PC-3 (cell line): ENCODE measurements at regions not wholly inside any gene's neighbourhood (a gene's known extent, or its start where the extent isn't known, plus 50 kb on each side); places are given as distances from the start of the nearest gene placed in this dataset.

Experiments used
- ATAC-seq: fragments of 200-7000 bp; cut with Tn5 transposase; 2 replicates; pipeline ENCODE4 v1.9.1; 2020; ENCODE audit warnings: mild to moderate bottlenecking, moderate library complexity
- BruUV-seq: library from RNA; stranded (reverse); fragments of 400-500 nt; replicated peaks from 2 replicates; lab custom pipeline; 2021; lab: Mats Ljungman, UMichigan
- CTCF ChIA-PET: fragments of 300-600 bp; sonication (Branson Sonifier 250); formaldehyde crosslinking; loops from one replicate; lab custom pipeline; 2022; ENCODE audit warnings: antibody characterized with exemption; lab: Charles Lee
- POLR2A ChIA-PET: fragments of 300-600 bp; sonication (Branson Sonifier 250); formaldehyde crosslinking; loops from one replicate; lab custom pipeline; 2022; ENCODE audit warnings: antibody characterized with exemption; ENCODE audit not compliant: unreplicated experiment; lab: Charles Lee
- DNase-seq: peaks from one replicate; pipeline ENCODE4 v3.0.0-alpha.2; 2015
- H2AFZ ChIP-seq: fragments of 300-600 bp; sonication (generic); 2 replicates; pipeline ENCODE4 v1.6.0; 2016; ENCODE audit warnings: antibody characterized with exemption, low read length
- H3F3A ChIP-seq: fragments of 300-600 bp; sonication (generic); one replicate; pipeline ENCODE4 v1.6.0; 2017; ENCODE audit warnings: antibody characterized with exemption, low read length, control low read depth, mild to moderate bottlenecking; ENCODE audit not compliant: unreplicated experiment
- H3K27ac ChIP-seq: fragments of 300-600 bp; sonication (generic); 2 replicates; pipeline ENCODE4 v1.5.1; 2016; ENCODE audit warnings: mild to moderate bottlenecking, low read length
- H3K27me3 ChIP-seq: fragments of 300-600 bp; sonication (generic); 2 replicates; pipeline ENCODE4 v1.6.1; 2016; ENCODE audit warnings: low read length, mixed read lengths
- H3K36me3 ChIP-seq: fragments of 300-600 bp; sonication (generic); 2 replicates; pipeline ENCODE4 v1.6.1; 2016; ENCODE audit warnings: low read depth, mixed run types, low read length, mixed read lengths
- H3K4me1 ChIP-seq: fragments of 300-600 bp; sonication (generic); 2 replicates; pipeline ENCODE4 v1.5.1; 2016; ENCODE audit warnings: low read length; ENCODE audit not compliant: insufficient read depth
- H3K4me2 ChIP-seq: fragments of 300-600 bp; sonication (generic); 2 replicates; pipeline ENCODE4 v1.6.0; 2016; ENCODE audit warnings: low read length
- H3K4me3 ChIP-seq: fragments of 300-600 bp; sonication (generic); 2 replicates; pipeline ENCODE4 v1.5.1; 2016; ENCODE audit warnings: mild to moderate bottlenecking, low read length, mixed read lengths
- H3K79me2 ChIP-seq: fragments of 300-600 bp; sonication (generic); 2 replicates; pipeline ENCODE4 v1.6.1; 2017; ENCODE audit warnings: low read length, mixed read lengths
- H3K9ac ChIP-seq: fragments of 300-600 bp; sonication (generic); 2 replicates; pipeline ENCODE4 v1.6.0; 2016; ENCODE audit warnings: mild to moderate bottlenecking, low read length
- H3K9me2 ChIP-seq: fragments of 300-600 bp; sonication (generic); replicated peaks from 2 replicates; pipeline ENCODE4 v1.6.1; 2016; ENCODE audit warnings: mixed run types, low read length, mixed read lengths
- H3K9me3 ChIP-seq: fragments of 300-600 bp; sonication (generic); 2 replicates; pipeline ENCODE4 v1.6.1; 2016; ENCODE audit warnings: low read length, mixed read lengths
- H4K20me1 ChIP-seq: fragments of 300-600 bp; sonication (generic); 2 replicates; pipeline ENCODE4 v1.6.1; 2016; ENCODE audit warnings: low read length, mixed read lengths
- EZH2 ChIP-seq: fragments of 300-600 bp; sonication (generic); IDR thresholded peaks from one replicate; pipeline ENCODE4 v1.6.1; 2017; ENCODE audit warnings: antibody characterized with exemption, mild to moderate bottlenecking, low read length; ENCODE audit not compliant: unreplicated experiment
- EZH2phosphoT487 ChIP-seq: fragments of 300-600 bp; sonication (generic); IDR thresholded peaks from 2 replicates; pipeline ENCODE4 v1.6.1; 2018; ENCODE audit warnings: mild to moderate bottlenecking, antibody characterized with exemption, low read length, borderline replicate concordance
- intact Hi-C: fragments of 100-400 bp; cut with micrococcal nuclease; formaldehyde crosslinking; loops from 2 replicates; pipeline ENCODE4 v1.9.0; 2023
- TF ChIP-seq, protein P1 (sequence below): fragments of 300-600 bp; sonication (generic); conservative IDR thresholded peaks from 2 replicates; pipeline ENCODE4 v1.5.1; 2017; ENCODE audit warnings: antibody characterized with exemption, low read depth, mild to moderate bottlenecking, low read length

DNA sequence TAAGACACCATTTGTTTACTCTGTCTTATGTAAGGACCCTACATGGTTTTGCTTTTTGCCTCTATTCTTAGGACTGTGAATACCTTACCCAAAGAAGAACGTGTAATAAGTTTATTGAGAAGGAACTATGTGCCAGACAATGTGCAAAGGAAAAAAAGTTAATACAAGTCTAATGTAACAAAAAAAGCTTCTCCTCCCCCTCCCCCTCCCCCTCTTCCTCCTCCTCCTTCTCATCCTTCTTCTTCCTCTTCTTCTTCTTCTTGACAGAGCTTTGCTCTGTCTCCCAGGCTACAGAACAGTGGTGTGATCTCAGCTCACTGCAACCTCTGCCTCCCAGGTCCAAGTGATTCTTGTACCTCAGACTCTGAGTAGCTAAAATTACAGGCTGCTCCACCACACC, 50.9 kb upstream of the MITF start:
- no peaks in the 10 kb centered on the region for H3K9me2 ChIP-seq
- no peaks in the 10 kb centered on the region for H3K79me2 ChIP-seq
- H3K27ac ChIP-seq, result no peak overlapping the region
- H3K4me2 ChIP-seq, result no peak overlapping the region
- TF ChIP-seq EZH2 (no peak), EZH2phosphoT487 (no peak)
- no TSS peak for BruUV-seq
- ChIA-PET POLR2A (no interaction called here), CTCF (no interaction called here)
- no peaks in the 10 kb centered on the region for H3F3A ChIP-seq
- no peaks in the 10 kb centered on the region for H3K27me3 ChIP-seq
- H4K20me1 ChIP-seq, result no peaks in the 10 kb centered on the region
- ATAC-seq, result no peak
- H3K9ac ChIP-seq, result no peak overlapping the region
- H3K36me3 ChIP-seq, result no peaks in the 10 kb centered on the region
- H2AFZ ChIP-seq, result no peak overlapping the region
- DNase-seq, result no peak
- no peaks in the 10 kb centered on the region for H3K4me1 ChIP-seq
- no peaks in the 10 kb centered on the region for H3K9me3 ChIP-seq
- H3K4me3 ChIP-seq, result no peak overlapping the region
- intact Hi-C loops, result no loop called here

- TF ChIP-seq, protein P1, sequence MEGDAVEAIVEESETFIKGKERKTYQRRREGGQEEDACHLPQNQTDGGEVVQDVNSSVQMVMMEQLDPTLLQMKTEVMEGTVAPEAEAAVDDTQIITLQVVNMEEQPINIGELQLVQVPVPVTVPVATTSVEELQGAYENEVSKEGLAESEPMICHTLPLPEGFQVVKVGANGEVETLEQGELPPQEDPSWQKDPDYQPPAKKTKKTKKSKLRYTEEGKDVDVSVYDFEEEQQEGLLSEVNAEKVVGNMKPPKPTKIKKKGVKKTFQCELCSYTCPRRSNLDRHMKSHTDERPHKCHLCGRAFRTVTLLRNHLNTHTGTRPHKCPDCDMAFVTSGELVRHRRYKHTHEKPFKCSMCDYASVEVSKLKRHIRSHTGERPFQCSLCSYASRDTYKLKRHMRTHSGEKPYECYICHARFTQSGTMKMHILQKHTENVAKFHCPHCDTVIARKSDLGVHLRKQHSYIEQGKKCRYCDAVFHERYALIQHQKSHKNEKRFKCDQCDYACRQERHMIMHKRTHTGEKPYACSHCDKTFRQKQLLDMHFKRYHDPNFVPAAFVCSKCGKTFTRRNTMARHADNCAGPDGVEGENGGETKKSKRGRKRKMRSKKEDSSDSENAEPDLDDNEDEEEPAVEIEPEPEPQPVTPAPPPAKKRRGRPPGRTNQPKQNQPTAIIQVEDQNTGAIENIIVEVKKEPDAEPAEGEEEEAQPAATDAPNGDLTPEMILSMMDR, result no peak
- TF ChIP-seq EZH2, result no peak
- no peak for TF ChIP-seq EZH2phosphoT487
- H3K9me2 ChIP-seq, result no peaks in the 10 kb centered on the region
- DNase-seq (no peak), ATAC-seq (no peak)
- no peaks in the 10 kb centered on the region for H4K20me1 ChIP-seq
- no peak overlapping the region for H3K27ac ChIP-seq
- CTCF ChIA-PET, result no interaction called here
- H2AFZ ChIP-seq, result no peak overlapping the region
- intact Hi-C loops, result no loop called here
- H3K4me1 ChIP-seq, result no peaks in the 10 kb centered on the region
- no peaks in the 10 kb centered on the region for H3F3A ChIP-seq
- POLR2A ChIA-PET, result no interaction called here
- no peaks in the 10 kb centered on the region for H3K27me3 ChIP-seq
- H3K79me2 ChIP-seq, result no peaks in the 10 kb centered on the region
- H3K4me3 ChIP-seq, result no peak overlapping the region
- no TSS peak for BruUV-seq
- H3K4me2 ChIP-seq, result no peak overlapping the region
- no peaks in the 10 kb centered on the region for H3K9me3 ChIP-seq
- no peak overlapping the region for H3K9ac ChIP-seq
- H3K36me3 ChIP-seq, result no peaks in the 10 kb centered on the region
Observed at GRCh38 chr3:69687641-69688040, 51.6 kb upstream of the MITF start.

- POLR2A ChIA-PET, result no interaction called here
- CTCF ChIA-PET, result no interaction called here
- no peaks in the 10 kb centered on the region for H3K27me3 ChIP-seq
Observed at GRCh38 chr3:69686056-69686455, 53.2 kb upstream of the MITF start.

More at GRCh38 chr3:69686056-69686455, 53.2 kb upstream of the MITF start:
- no peaks in the 10 kb centered on the region for H3K9me2 ChIP-seq
- H4K20me1 ChIP-seq, result no peaks in the 10 kb centered on the region
- no peak for DNase-seq
- TF ChIP-seq, protein P1, result no peak
- TF ChIP-seq EZH2phosphoT487, result no peak
- no peak for TF ChIP-seq EZH2
- no peaks in the 10 kb centered on the region for H3K79me2 ChIP-seq
- H3K9ac ChIP-seq, result no peak overlapping the region
- no peak overlapping the region for H3K4me2 ChIP-seq
- intact Hi-C loops, result no loop called here
- H2AFZ ChIP-seq, result no peak overlapping the region
- no peaks in the 10 kb centered on the region for H3K36me3 ChIP-seq
- BruUV-seq, result no TSS peak
- H3K27ac ChIP-seq, result no peak overlapping the region
- H3F3A ChIP-seq, result no peaks in the 10 kb centered on the region
- H3K4me3 ChIP-seq, result no peak overlapping the region
- no peak for ATAC-seq
- H3K9me3 ChIP-seq, result no peaks in the 10 kb centered on the region
- no peaks in the 10 kb centered on the region for H3K4me1 ChIP-seq
